ENCODE measurements at regions not wholly inside any gene's neighbourhood (a gene's known extent, or its start where the extent isn't known, plus 50 kb on each side); places are given as distances from the start of the nearest gene placed in this dataset.

DNA sequence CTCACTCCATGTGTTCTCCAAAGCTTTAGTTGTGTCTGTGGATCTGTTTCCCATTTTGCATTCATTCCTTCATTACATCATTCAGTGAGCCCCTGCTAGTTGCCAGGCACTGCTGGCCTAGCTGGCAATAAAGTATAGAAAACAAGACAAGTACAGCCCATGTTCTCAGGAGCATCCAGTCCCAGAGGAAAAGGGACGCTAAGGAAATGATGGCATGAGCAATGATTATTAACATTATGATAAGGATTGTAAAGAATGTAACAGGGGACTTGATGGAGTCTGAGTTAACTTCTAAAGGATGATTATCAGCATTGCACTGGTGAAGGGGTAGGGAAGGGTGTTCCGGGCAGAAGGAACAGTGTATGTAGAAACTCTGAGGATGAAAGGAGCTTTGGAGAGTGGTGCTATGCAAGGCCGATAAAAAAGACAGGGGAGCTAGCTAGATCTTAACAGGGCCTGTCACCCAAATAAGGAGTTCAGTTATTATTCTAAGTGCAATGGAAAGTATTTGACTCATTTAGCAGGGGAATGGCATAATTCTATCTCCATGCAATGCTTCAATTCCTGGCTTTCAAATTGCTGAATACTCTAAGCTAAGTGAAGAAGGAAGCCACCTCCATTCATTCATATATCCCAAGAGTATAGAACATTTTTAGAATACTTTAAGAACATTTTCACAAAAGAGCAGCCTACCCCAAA lies 258.2 kb upstream of the STT3B start:
- TF ChIP-seq EZH2 (IDR thresholded peaks at IDR 0.05; ENCODE audit: insufficient read depth, poor library complexity, severe bottlenecking) (no peak), EZH2phosphoT487 (IDR thresholded peaks at IDR 0.05; ENCODE audit: insufficient read depth, low read depth) (no peak)

Data from GM23248 (cell line).